OCI-LY1 (cell line): ENCODE measurements at regions not wholly inside any gene's neighbourhood (a gene's known extent, or its start where the extent isn't known, plus 50 kb on each side); places are given as distances from the start of the nearest gene placed in this dataset.

Source experiments
- EZH2 ChIP-seq: fragments of 200-600 bp; sonication (generic), shearing (Covaris generic); IDR thresholded peaks from 2 replicates; pipeline ENCODE4 v1.8.0; 2017; ENCODE audit warnings: borderline replicate concordance, mixed run types, mild to moderate bottlenecking, antibody characterized with exemption, low read length, moderate library complexity, mixed read lengths
- TF ChIP-seq, protein P1 (sequence below): fragments of 200-600 bp; sonication (generic), shearing (Covaris generic); IDR thresholded peaks from 2 replicates; pipeline ENCODE4 v1.5.1; 2017; ENCODE audit warnings: mild to moderate bottlenecking, antibody characterized with exemption, low read length, moderate library complexity, mixed read lengths

DNA sequence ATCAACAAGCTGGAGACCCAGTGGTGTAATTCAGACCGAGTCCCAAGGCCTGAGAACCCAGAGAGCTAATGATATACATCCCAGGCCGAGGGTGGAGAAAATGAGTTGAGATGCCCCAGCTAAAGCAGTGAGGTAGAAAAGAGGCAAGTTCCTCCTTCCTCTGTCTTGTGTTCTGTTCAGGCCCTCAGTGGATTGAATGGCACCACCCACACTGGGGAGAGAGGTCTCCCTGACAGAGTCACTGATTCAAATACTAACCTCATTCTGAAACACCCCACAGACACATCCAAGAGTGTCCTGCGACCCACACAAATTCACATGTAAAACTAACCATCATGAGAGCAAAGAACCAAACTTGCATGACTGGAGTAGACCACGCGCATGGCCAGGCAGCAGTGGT is 215.3 kb downstream of the ANAPC1 start:
- TF ChIP-seq, protein P1, sequence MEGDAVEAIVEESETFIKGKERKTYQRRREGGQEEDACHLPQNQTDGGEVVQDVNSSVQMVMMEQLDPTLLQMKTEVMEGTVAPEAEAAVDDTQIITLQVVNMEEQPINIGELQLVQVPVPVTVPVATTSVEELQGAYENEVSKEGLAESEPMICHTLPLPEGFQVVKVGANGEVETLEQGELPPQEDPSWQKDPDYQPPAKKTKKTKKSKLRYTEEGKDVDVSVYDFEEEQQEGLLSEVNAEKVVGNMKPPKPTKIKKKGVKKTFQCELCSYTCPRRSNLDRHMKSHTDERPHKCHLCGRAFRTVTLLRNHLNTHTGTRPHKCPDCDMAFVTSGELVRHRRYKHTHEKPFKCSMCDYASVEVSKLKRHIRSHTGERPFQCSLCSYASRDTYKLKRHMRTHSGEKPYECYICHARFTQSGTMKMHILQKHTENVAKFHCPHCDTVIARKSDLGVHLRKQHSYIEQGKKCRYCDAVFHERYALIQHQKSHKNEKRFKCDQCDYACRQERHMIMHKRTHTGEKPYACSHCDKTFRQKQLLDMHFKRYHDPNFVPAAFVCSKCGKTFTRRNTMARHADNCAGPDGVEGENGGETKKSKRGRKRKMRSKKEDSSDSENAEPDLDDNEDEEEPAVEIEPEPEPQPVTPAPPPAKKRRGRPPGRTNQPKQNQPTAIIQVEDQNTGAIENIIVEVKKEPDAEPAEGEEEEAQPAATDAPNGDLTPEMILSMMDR: no peak
- TF ChIP-seq EZH2: no peak
